ENCODE measurements at regions not wholly inside any gene's neighbourhood (a gene's known extent, or its start where the extent isn't known, plus 50 kb on each side); places are given as distances from the start of the nearest gene placed in this dataset.

DNA sequence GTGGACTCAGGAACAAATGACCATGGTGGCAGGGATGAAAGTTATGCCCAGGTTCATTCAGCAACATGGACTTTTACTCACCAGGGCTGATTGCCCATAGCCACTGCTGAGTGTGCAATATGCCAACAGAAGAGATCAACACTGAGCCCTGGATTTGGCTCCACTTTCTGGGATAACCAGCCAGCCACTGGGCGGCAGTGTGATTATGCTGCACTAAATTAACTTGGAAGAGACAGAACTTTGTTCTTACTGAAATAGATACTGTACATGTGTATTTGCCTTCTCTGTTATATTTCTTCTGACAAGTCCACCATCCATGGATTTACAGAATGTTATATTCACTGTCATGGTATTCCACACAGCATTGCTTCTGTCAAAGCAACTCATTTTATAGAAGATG lies 257.4 kb downstream of the TDRD3 start:
- Histone ChIP-seq H3K4me2 (ENCODE audit: control insufficient read depth, insufficient read depth) (no peak overlapping the region), H4K20me1 (ENCODE audit: control insufficient read depth, insufficient read depth) (no peaks in the 10 kb centered on the region), H3K79me2 (ENCODE audit: control insufficient read depth, insufficient read depth, low read length) (no peaks in the 10 kb centered on the region), H3K9ac (ENCODE audit: control insufficient read depth, insufficient read depth, low read length) (no peak overlapping the region), H3K27me3 (replicated peaks in 1 of 2; ENCODE audit: control insufficient read depth in 2 of 2, insufficient read depth in 2 of 2, low read length in 1 of 2) (no peaks in the 10 kb centered on the region), H3K4me3 (no peak overlapping the region), H3K36me3 (ENCODE audit: control insufficient read depth in 2 of 2, insufficient read depth in 2 of 2, low read length in 1 of 2) (no peaks in the 10 kb centered on the region), H3K9me3 (replicated peaks; ENCODE audit: control insufficient read depth, insufficient read depth, low read length) (no peaks in the 10 kb centered on the region), H2AFZ (ENCODE audit: control insufficient read depth, low read depth, low read length) (no peak overlapping the region), H3K27ac (ENCODE audit: control insufficient read depth, insufficient read depth) (no peak overlapping the region), H3K4me1 (ENCODE audit: control insufficient read depth, insufficient read depth, low read length) (no peaks in the 10 kb centered on the region)
- in situ Hi-C loops (cut with MboI) (no loop called here), intact Hi-C loops (cut with micrococcal nuclease; ENCODE audit: unreplicated experiment) (loop anchor here (10.0 kb wide), 1 partner anchor 610 kb away; no protein-coding TSS in a partner anchor)
- ChIA-PET POLR2A (no interaction called here), RAD21 (ENCODE audit: unreplicated experiment) (no interaction called here), CTCF (interaction anchor here (0.7 to 1.0 kb wide), 2 partner anchors 75 to 606 kb away, joined by 3 to 4 read pairs; no protein-coding TSS in a partner anchor), SMC1A (ENCODE audit: uncharacterized antibody, unreplicated experiment) (interaction anchor here (0.8 kb wide), 1 partner anchor 756 kb away, joined by 5 read pairs; no protein-coding TSS in a partner anchor)
- TF ChIP-seq, protein P1, sequence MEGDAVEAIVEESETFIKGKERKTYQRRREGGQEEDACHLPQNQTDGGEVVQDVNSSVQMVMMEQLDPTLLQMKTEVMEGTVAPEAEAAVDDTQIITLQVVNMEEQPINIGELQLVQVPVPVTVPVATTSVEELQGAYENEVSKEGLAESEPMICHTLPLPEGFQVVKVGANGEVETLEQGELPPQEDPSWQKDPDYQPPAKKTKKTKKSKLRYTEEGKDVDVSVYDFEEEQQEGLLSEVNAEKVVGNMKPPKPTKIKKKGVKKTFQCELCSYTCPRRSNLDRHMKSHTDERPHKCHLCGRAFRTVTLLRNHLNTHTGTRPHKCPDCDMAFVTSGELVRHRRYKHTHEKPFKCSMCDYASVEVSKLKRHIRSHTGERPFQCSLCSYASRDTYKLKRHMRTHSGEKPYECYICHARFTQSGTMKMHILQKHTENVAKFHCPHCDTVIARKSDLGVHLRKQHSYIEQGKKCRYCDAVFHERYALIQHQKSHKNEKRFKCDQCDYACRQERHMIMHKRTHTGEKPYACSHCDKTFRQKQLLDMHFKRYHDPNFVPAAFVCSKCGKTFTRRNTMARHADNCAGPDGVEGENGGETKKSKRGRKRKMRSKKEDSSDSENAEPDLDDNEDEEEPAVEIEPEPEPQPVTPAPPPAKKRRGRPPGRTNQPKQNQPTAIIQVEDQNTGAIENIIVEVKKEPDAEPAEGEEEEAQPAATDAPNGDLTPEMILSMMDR (IDR thresholded peaks at IDR 0.05 in 2 of 3, conservative IDR thresholded peaks at IDR 0.05 in 1 of 3; ENCODE audit: control insufficient read depth in 2 of 3, extremely low read depth in 1 of 3, insufficient read depth in 1 of 3, low read depth in 3 of 3, low read length in 3 of 3), result peak; percentile 23 to 52 (median 36); a peak in 3 of 6 replicates
- peak; percentile 18; the same call in 1 of the 2 replicates for TF ChIP-seq SMC3 (IDR thresholded peaks at IDR 0.05; ENCODE audit: borderline replicate concordance, low read length)
- no peak for TF ChIP-seq NFIC (IDR thresholded peaks at IDR 0.05; ENCODE audit: low read depth, low read length)
- TF ChIP-seq, protein P2, sequence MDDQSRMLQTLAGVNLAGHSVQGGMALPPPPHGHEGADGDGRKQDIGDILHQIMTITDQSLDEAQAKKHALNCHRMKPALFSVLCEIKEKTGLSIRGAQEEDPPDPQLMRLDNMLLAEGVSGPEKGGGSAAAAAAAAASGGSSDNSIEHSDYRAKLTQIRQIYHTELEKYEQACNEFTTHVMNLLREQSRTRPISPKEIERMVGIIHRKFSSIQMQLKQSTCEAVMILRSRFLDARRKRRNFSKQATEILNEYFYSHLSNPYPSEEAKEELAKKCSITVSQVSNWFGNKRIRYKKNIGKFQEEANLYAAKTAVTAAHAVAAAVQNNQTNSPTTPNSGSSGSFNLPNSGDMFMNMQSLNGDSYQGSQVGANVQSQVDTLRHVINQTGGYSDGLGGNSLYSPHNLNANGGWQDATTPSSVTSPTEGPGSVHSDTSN (IDR thresholded peaks at IDR 0.05; ENCODE audit: insufficient replicate concordance, low read depth, low read length), result no peak
- peak; percentile 38; the same call in 1 of the 2 replicates for TF ChIP-seq RAD21 (IDR thresholded peaks at IDR 0.05; ENCODE audit: insufficient read depth, low read depth, low read length)
- TF ChIP-seq RELB (IDR thresholded peaks at IDR 0.05; ENCODE audit: low read depth), result no peak
- DNase-seq (ENCODE audit: low read depth, low spot score) (no peak), ATAC-seq (peak; percentile 65; the same call in 2 of the 3 replicates), FAIRE-seq (no peak)
- 0% methylated on average over 1 of the region's 1 CpG for WGBS (ENCODE audit: insufficient coverage, insufficient replicate concordance, low lambda C conversion rate, missing lambda C conversion rate)
- BruUV-seq (replicated peaks), result no TSS peak

Measured in GM12878 (cell line).